ENCODE measurements at regions not wholly inside any gene's neighbourhood (a gene's known extent, or its start where the extent isn't known, plus 50 kb on each side); places are given as distances from the start of the nearest gene placed in this dataset.
"Not testable (repeated sequence)": the region's sequence is repeated elsewhere in the genome, so short reads cannot be mapped to it uniquely, and the experiment has no call there.

DNA sequence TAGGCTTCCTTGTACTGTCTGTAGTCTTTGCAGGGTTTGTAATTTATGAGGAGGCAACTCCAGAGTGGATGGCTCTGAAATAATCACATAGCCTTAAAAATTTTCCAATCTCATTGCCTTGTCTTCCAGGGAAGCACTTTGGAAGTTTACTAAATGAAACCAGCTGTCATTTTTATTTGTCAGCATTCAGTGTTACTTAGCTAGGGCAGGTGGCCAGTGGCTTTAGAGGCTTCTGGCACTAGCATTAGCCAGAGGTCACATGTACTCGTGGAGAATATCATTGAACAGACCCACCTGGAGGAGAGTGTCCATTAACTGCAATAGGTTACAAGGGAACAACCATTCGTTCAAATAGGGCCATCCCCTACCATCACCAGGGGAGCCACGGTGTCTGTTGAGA lies 160.3 kb upstream of the SLC28A3 start:
- in situ Hi-C loops (cut with MboI; ENCODE audit: low sequenced_read_pairs) = no loop called here

DNA sequence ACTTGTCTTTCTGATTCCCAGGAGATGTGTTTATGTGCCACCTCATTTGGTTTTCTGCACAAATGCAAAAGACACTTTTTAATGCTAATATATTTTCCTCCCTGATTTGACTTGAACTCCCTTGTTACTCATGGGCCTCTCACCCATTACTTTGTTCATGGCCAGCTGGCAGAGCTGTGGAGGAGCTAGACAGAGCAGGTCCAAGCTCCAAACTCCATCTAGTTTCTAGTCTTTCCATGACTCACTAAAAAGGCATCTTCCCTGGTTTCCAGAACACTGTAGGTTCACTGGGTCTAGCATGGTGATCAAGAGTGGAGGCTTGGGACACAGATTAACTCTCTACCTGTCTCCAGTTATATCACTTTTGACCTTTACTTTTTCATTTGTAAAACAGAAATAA lies 161.0 kb upstream of the SLC28A3 start:
- in situ Hi-C loops (cut with MboI; ENCODE audit: low sequenced_read_pairs) = no loop called here

DNA sequence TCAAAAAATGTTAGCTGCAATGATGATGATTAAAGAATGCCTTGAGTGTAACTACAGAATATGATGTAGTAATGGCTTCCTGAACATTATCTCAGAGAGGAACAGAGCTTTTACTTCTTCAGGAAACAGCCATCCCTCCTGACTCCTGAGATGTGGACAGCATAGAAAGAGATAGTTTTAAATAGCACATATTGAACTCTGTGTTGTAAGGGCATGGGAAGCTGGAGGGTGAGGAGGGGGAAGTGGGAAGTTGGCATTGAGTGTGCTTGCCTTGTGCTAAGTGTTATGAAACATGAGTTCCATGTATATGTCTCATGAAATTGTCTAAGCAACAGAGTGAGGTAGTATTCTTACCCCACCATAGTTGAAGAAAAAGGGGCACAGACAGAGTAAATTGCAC lies 161.5 kb upstream of the SLC28A3 start:
- in situ Hi-C loops (cut with MboI; ENCODE audit: low sequenced_read_pairs) = no loop called here

DNA sequence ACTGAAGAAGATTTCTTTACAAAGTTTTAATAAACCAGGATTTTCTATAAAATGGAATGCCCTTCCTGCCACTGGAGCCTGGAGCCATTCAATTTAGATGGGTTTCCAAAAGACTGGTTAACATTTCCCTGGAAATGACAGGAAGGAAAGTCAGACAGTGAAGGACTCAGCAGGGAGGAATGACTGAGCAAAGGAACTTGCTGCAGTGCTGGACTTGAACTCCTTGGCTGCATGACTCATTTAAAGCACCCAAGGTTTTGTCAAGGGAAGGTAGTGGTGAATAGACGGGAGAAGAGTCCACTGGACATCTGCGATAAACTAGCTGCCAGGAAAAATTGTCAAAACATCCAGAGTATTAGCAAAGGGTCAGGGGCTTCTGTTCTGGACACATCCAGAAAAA lies 163.8 kb upstream of the SLC28A3 start:
- in situ Hi-C loops (cut with MboI; ENCODE audit: low sequenced_read_pairs) = no loop called here

DNA sequence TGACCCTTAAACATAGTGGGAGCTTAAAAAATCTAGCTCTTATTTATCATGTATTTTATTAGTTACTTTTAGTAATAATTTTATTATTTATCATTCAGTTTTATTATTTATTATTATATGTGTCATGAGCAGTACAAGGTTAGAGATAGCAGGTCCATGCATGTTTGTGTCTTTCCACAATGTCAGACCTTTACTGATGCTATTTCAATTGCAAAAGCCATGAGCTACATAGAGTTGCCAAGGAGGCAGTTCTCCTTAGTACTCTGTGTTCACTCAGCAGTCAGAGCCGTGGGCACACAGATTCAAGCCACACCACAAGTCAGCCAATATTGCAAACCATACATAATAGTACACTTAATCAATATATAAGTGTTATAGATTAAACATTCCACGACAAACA lies 157.9 kb upstream of the NTRK2 start:
- in situ Hi-C loops (cut with MboI; ENCODE audit: low sequenced_read_pairs) = no loop called here

DNA sequence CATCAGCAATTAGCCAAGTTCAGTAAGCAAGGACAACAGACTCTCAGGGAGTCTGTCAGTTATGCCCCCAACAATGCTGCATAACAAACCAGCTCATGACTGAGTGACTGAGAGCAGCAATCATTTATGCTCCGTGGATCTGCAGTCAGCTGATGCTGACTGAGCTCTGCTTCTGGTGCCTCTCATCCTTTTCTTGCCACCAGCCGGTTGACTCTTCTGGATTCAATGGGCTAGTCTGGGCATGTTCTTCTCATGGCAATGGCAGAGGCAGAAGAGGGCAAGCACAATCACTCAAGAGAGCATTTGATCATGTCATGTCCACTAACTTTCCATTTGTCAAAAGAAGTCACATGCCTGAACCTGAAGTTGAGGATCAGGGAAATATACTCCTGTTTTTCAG lies 157.0 kb upstream of the NTRK2 start:
- in situ Hi-C loops (cut with MboI; ENCODE audit: low sequenced_read_pairs) = no loop called here

DNA sequence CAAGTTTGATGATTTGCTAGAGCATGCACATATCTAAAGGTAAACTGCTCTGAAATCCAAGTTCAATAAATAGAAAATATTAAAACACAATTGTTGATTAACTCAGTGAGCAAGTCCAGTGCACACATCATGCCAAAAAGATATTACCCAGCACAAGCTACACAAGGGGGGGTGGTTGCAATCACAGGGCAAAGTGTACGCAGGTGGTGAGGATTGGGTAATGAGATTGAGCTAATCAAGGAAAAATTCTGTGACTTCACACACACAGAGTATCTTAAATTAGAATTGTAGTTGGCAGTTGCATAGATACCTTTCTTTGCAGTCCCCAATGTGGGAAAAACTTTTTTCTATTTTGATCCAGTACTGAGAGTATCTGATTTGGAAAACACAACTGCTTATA lies 156.1 kb upstream of the NTRK2 start:
- in situ Hi-C loops (cut with MboI; ENCODE audit: low sequenced_read_pairs) = no loop called here

DNA sequence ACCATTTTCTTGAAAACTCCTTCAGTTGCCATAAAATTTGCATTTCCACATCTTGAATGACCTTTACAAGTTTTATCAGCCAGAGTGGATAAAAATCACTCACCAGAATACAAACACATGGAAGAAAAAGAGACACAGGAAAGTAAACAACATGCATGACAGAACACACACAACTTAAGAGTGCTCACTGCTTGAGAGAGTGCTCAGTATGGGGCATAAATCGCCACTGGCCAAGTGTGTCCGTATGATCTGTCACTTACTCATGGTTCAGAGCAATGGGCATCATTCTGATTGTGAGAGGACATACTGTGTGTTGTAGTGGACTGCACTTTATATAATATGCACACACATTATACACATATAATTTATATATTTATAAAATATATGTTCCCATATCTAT lies 155.6 kb upstream of the NTRK2 start:
- in situ Hi-C loops (cut with MboI; ENCODE audit: low sequenced_read_pairs) = no loop called here

DNA sequence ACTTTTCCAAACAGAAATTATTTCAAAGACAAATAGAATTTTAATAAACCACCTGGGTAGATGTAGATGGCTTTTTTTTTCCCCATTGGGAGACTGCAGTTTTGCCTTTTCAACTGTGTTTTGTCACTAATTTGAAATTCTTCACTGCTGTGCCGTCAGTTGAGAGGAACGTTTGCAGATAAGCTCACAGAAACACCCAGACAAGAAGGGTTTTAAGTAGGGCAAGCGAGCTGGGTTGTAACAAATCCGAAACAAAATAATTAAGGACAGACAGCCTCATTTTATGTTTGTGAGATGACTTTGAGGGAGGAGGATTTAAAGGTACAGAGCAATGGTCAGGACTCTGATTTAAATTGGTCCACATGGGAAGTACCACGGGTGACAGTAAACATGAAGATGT lies 155.1 kb upstream of the NTRK2 start:
- in situ Hi-C loops (cut with MboI; ENCODE audit: low sequenced_read_pairs) = no loop called here

DNA sequence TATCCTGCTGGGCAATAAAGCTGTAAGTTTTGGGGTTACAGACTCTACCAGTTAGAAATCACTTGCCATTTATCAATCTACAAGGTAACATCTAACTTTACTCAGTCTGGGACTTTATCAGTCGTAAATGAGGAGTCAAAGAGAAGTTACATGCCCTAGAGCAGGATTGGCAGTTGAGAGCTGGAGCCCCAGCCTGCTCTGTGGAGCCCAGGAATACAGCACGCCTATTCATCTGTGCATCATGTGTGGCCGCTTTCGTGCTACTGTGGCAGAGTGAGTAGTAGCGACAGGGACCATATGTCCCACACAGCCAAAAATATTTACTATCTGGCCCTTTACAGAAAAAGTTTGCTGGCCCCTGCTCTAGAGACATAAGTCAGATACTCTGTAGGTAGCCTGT lies 152.5 kb upstream of the NTRK2 start:
- in situ Hi-C loops (cut with MboI; ENCODE audit: low sequenced_read_pairs) = no loop called here

DNA sequence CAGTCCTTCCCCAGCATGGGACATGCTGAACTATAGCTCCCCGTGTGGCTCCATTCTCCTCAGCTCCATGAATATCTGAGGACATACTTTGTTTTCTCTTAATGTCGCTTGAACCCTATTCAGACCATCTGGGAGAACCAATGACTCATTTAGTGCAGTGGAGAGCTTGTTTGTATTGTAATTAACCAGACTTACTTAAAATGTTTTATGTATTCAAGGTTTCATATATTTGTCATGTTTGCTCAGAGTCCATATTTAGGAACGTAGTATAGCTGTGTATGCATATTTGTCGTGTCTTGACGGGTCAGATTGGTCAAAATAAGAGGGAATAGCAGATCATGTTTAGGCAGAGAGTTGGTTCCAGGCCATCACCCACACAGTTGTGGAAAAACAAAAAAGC lies 150.1 kb upstream of the NTRK2 start:
- in situ Hi-C loops (cut with MboI; ENCODE audit: low sequenced_read_pairs) = no loop called here

DNA sequence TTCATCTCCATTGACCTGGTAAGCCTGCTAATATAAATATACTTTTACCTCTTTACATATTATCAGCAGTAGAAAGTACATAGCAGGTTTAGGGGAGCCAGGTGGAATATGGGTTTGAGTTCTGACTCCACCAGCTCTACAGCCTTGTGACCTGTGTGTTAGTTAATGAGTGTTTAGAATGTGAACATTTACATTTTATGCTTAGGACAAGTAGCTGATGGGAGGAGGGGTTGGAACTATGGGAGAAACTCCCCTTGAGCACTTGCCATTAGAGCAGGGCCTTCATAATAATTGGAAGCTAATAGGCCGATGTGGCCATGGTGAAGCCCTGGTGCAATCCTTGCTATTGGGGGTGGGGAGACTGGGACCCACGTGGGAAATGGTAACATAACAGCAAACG lies 148.3 kb upstream of the NTRK2 start:
- in situ Hi-C loops (cut with MboI; ENCODE audit: low sequenced_read_pairs) = no loop called here

DNA sequence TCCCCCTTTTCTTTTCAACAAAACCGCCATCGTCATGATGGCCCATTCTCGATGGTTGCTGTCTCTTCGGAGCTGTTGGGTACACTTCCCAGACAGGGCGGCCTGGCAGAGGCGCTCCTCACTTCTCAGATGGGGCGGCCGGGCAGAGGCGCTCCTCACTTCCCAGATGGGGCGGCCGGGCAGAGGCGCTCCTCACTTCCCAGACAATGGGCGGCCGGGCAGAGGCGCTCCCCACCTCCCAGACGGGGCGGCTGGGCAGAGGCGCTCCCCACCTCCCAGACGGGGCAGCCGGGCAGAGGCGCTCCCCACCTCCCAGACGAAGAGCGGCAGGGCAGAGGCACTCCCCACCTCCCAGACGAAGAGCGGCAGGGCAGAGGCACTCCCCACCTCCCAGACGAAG lies 143.3 kb upstream of the NTRK2 start:
- in situ Hi-C loops (cut with MboI; ENCODE audit: low sequenced_read_pairs) = not testable (repeated sequence)

DNA sequence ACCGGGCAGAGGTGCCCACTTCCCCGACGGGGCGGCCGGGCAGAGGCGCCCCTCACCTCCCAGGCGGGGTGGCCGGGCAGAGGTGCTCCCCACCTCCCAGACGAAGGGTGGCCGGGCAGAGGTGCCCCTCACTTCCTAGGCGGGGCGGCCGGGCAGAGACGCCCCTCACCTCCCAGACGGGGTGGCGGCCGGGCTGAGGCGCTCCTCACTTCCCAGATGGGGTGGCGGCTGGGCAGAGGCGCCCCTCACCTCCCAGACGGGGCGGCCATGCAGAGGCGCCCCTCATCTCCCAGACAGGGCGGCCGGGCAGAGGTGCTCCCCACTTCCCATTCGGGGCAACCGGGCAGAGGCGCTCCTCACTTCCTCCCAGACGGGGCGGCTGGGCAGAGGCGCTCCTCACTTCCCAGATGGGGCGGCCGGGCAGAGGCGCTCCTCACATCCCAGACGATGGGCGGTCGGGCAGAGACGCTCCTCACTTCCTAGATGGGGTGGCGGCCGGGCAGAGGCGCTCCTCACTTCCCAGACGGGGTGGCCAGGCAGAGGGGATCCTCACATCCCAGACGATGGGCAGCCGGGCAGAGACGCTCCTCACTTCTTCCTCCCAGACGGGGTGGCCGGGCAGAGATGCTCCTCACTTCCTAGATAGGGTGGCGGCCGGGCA lies 142.3 kb upstream of the NTRK2 start:
- in situ Hi-C loops (cut with MboI; ENCODE audit: low sequenced_read_pairs) = not testable (repeated sequence)

DNA sequence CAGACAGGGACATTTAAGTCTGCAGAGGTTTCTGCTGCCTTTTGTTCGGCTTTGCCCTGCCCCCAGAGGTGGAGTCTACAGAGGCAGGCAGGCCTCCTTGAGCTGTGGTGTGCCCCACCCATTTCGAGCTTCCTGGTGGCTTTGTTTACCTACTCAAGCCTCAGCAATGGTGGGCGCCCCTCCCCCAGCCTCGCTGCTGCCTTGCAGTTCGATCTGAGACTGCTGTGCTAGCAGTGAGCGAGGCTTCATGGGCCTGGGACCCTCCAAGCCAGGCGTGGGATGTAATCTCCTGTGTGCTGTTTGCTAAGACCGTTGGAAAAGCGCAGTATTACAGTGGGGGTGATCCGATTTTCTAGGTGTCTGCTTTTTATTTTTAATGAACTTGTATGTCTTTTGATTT lies 133.6 kb upstream of the NTRK2 start:
- in situ Hi-C loops (cut with MboI; ENCODE audit: low sequenced_read_pairs) = not testable (repeated sequence)

DNA sequence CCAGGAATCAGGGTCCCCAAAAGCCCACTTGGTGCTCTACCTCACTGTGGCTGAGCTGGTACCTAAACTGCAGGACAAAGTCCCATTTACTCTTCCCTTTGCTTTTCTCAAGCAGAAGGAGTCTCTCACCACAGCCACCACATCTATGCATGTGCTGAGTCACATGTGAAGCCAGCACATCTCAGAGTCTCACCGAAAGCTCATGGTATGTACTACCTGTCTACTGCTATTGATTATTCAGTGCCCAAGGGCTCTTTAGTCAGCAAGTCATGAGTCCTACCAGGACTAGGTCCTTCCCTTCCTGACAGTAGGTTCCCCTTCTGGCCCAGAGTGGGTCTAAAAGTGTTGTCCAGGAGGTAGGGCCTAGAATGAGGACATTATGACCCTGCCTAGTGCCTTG lies 130.7 kb upstream of the NTRK2 start:
- in situ Hi-C loops (cut with MboI; ENCODE audit: low sequenced_read_pairs) = no loop called here

DNA sequence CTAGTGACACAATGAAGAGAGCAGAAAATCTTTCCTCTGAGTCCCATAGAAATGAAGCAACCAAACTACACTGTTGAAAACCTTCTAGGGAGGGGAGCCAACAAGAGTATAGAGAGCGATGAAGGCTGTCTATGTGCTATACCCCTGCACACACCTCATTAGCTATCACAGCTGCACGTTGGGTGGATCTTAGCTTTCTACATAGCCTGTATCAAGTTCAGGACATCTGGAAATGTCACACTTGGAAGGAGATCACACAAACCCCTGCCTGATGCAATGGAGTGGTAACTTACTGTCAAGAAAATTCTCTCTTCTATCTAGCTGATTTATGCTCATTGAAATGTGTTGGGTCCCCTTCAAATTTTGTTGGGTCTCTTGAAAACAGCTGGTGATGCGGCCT lies 127.0 kb upstream of the NTRK2 start:
- in situ Hi-C loops (cut with MboI; ENCODE audit: low sequenced_read_pairs) = no loop called here

DNA sequence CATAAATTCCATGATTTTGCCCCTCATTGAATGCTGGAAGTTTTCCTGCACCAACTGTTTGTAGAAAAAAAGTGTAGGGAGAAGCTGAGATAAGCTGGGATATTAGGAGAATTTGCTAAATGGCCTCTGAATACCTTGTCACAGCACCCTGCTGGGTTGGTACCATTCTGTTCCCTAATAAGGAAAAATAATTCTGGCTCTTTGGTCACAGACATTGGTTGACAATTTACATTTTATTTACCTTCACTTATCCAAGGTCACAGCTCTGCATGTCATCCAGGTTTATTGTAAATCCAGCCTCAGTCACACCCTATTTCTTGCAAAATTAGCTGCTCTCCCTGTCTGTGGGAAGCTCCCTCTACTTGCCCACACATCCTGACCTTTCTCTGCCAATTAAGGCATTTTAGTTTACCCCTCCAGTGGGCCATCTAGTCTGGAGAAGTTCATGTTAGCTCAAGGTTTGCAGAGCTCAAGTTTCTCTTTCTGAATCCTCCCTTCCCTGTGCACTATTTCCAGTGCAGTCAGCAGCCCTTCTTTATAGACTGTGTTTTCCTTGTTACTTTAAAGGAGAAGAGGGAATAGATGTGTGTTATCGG lies 115.4 kb upstream of the NTRK2 start:
- in situ Hi-C loops (cut with MboI; ENCODE audit: low sequenced_read_pairs) = no loop called here

DNA sequence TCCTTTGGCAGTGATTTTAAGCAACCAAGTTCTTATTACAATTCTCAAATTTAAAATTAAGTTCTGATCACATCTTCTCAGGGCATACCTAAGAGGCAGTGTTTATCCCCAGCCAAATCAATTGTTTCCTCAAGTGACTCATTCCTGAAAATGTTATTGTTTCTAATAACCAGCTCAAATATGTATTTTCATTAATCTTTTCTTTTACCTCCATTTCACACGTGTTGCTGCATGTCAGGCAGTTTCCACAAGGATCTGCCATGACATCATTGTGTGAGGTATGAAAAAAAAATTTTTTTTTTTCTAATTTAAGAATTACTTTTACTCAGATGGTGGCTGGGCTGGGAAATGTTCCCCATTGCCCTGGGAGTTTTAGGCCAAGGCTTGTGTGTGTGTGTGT lies 113.0 kb upstream of the NTRK2 start:
- in situ Hi-C loops (cut with MboI; ENCODE audit: low sequenced_read_pairs) = no loop called here

DNA sequence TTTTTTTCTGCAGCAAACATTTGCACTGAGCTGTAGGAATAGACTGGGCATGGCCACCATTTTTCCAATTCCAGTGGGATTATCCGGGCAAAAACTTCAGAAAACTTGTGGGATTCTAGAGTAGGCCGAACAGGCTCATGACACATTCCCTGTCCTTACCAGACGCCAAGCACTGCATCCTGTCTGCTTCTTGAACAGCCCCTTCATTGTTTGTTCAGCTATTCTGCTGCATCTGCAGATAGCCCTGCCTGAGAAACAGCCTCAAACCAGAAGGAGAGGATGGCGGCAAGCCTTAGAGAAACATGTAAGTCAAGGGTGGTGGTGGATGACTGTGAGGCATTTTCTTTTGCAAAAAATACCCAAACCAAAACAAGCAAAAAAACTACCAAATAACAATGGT lies 111.8 kb upstream of the NTRK2 start:
- in situ Hi-C loops (cut with MboI; ENCODE audit: low sequenced_read_pairs) = no loop called here

DNA sequence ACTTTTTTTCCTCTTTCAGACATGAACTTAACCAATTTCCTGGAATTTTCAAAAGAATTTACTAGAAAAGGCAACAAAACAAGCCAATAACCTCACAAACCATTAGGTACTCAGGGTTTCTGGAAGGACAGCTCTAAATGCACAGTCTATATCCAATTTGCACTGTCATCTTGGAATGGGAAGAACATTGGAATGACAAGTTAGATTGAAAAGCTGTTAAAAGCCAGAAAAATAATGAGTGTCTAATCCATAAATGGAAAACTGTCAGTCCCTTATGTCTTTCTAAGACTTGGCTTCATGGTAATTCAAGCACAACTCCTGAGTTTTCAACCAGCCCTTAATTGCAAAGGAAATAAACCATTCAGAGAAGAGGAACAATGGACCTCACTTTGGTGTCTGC lies 105.8 kb upstream of the NTRK2 start:
- in situ Hi-C loops (cut with MboI; ENCODE audit: low sequenced_read_pairs) = no loop called here

DNA sequence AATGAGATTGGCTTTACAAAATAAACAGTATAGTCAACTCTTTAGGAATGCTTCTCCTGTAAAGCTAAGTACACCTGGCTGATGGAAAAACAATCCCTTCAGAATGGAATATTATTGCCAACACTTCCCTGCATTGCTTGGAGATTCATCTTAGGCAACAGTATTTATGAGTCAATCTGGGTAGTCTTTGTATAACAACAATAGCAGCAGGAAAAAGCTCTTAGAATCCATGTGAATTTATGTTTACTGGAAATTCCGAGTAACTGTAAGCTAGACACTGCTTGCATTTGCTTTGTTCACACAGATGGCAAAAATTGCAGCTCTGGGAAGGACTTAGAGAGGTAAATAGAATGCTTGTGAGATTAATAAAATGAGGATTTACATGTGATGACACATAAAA lies 101.7 kb upstream of the NTRK2 start:
- in situ Hi-C loops (cut with MboI; ENCODE audit: low sequenced_read_pairs) = no loop called here

DNA sequence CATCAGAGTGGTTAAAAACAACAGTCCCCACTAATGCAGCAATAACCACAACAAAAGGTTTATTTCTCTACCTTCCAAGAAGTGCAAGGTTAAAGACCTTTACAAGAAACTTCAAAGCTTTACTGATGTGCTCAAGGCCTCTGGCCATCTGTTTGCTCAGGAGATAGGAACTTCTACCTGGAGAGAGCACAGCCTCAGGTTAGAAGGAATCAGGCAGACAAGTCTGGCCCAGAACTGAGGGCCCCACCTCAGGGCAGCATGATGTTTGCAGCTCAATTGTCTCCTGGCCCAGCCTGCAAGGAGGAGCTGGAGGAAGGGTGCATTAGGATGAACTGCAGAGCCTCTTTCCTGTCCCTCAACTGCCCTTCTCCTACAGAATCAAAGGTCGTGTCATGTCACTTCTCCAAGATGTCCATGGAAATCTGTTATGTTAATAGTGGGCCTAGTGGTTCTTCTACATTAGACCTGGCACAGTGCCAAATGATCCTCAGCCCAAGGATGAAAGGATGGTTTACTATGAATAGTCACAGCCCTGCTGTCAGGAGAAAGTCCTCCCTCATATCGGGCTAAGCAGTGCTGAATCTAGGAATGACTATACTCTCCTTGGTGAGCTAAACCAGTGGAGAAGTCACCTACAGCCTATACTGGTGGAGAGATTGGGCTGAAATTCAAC lies 98.9 kb upstream of the NTRK2 start:
- in situ Hi-C loops (cut with MboI; ENCODE audit: low sequenced_read_pairs) = no loop called here

Measured in HL-60/S4 treated with retinoic acid at 250 ng/mL for 4 days and 3 days (cell line).